Type B pancreatic cell (in vitro differentiated cells): ENCODE measurements at regions not wholly inside any gene's neighbourhood (a gene's known extent, or its start where the extent isn't known, plus 50 kb on each side); places are given as distances from the start of the nearest gene placed in this dataset.

ENCODE experiments used
- DNase-seq: peaks from one replicate; pipeline ENCODE4 v3.0.0; 2021; ENCODE audit warnings: mixed read lengths; ENCODE audit not compliant: unreplicated experiment; ENCODE audit errors: extremely low spot score
- H3K27ac Mint-ChIP-seq: 2 replicates; pipeline ENCODE4 v1.8.0; 2021; ENCODE audit warnings: mild to moderate bottlenecking, mixed read lengths
- H3K27me3 Mint-ChIP-seq: 2 replicates; pipeline ENCODE4 v1.8.0; 2021; ENCODE audit warnings: mixed read lengths
- H3K36me3 Mint-ChIP-seq: 2 replicates; pipeline ENCODE4 v1.8.0; 2021; ENCODE audit warnings: mixed read lengths
- H3K4me1 Mint-ChIP-seq: one replicate; pipeline ENCODE4 v1.8.0; 2021; ENCODE audit warnings: mixed read lengths; ENCODE audit not compliant: unreplicated experiment
- H3K4me3 Mint-ChIP-seq: 2 replicates; pipeline ENCODE4 v1.8.0; 2021; ENCODE audit warnings: mild to moderate bottlenecking, mixed read lengths
- H3K9me3 Mint-ChIP-seq: 2 replicates; pipeline ENCODE4 v1.8.0; 2021; ENCODE audit warnings: mixed read lengths
- TF ChIP-seq, protein P1 (sequence below): fragments of 200-600 bp; sonication (generic); conservative IDR thresholded peaks from 2 replicates; pipeline ENCODE4 v1.5.0; 2021; ENCODE audit warnings: antibody characterized with exemption, mild to moderate bottlenecking

GRCh38 chr12:24049728-24050127 lies 100.3 kb upstream of the SOX5 start:
- Mint-ChIP-seq H3K27me3 (no peaks in the 10 kb centered on the region), H3K36me3 (no peaks in the 10 kb centered on the region), H3K4me3 (no peak overlapping the region), H3K9me3 (no peaks in the 10 kb centered on the region), H3K27ac (no peak overlapping the region), H3K4me1 (peaks cover 5% of the 10 kb centered on the region)
- TF ChIP-seq, protein P1, sequence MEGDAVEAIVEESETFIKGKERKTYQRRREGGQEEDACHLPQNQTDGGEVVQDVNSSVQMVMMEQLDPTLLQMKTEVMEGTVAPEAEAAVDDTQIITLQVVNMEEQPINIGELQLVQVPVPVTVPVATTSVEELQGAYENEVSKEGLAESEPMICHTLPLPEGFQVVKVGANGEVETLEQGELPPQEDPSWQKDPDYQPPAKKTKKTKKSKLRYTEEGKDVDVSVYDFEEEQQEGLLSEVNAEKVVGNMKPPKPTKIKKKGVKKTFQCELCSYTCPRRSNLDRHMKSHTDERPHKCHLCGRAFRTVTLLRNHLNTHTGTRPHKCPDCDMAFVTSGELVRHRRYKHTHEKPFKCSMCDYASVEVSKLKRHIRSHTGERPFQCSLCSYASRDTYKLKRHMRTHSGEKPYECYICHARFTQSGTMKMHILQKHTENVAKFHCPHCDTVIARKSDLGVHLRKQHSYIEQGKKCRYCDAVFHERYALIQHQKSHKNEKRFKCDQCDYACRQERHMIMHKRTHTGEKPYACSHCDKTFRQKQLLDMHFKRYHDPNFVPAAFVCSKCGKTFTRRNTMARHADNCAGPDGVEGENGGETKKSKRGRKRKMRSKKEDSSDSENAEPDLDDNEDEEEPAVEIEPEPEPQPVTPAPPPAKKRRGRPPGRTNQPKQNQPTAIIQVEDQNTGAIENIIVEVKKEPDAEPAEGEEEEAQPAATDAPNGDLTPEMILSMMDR: no peak
- DNase-seq: no peak

DNA sequence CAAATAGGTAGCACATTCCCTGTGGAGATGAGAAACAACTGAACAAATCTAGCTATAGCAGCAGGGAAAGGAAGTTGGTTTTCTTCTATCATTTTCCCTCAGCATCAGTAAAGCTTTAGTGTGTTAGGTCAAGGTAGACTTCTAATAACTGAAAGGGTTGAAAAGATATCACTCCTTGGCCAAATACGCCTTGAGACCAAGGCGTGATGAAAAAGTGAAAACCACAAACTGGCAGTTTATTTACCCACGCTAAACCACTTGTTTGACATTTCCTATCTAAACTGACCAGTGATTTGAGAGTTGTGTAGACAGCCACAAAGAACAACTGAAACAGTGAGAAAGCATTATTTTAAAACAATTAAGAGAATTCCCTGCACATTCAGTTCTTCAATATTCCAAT lies 99.6 kb upstream of the SOX5 start:
- TF ChIP-seq, protein P1: no peak
- H3K27me3 Mint-ChIP-seq: no peaks in the 10 kb centered on the region
- peaks cover 5% of the 10 kb centered on the region for H3K4me1 Mint-ChIP-seq
- no peaks in the 10 kb centered on the region for H3K36me3 Mint-ChIP-seq
- H3K9me3 Mint-ChIP-seq: no peaks in the 10 kb centered on the region
- H3K27ac Mint-ChIP-seq: no peak overlapping the region
- no peak for DNase-seq
- no peak overlapping the region for H3K4me3 Mint-ChIP-seq

- H3K4me3 Mint-ChIP-seq: no peak overlapping the region
- no peaks in the 10 kb centered on the region for H3K9me3 Mint-ChIP-seq
- peaks cover 5% of the 10 kb centered on the region for H3K4me1 Mint-ChIP-seq
- TF ChIP-seq, protein P1: no peak
- no peak overlapping the region for H3K27ac Mint-ChIP-seq
- no peak for DNase-seq
- H3K36me3 Mint-ChIP-seq: no peaks in the 10 kb centered on the region
- H3K27me3 Mint-ChIP-seq: no peaks in the 10 kb centered on the region
Measured at GRCh38 chr12:24048446-24048845, 99.0 kb upstream of the SOX5 start.

DNA sequence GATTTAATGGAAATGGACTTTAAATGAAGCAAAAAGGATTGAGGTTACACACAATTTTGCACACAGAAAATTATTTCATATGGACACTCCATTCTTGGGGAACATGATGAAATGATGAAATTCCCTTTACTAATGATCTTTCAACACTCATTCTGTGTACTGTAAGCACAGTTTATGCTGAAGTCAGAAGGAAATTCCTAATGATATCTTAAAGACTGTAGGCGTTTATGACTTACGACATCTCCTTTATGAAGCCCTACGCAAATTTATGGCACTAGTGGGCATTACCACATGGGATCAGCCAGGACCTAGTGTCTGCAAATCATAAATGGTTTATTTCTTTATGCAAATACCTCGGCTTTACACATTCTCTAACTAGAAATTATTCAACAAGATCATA lies 97.9 kb upstream of the SOX5 start:
- DNase-seq: no peak
- H3K27me3 Mint-ChIP-seq: no peaks in the 10 kb centered on the region
- H3K36me3 Mint-ChIP-seq: no peaks in the 10 kb centered on the region
- H3K27ac Mint-ChIP-seq: no peak overlapping the region
- TF ChIP-seq, protein P1: no peak
- no peaks in the 10 kb centered on the region for H3K9me3 Mint-ChIP-seq
- no peak overlapping the region for H3K4me3 Mint-ChIP-seq
- peaks cover 5% of the 10 kb centered on the region for H3K4me1 Mint-ChIP-seq

GRCh38 chr12:24045816-24046257 lies 96.4 kb upstream of the SOX5 start:
- H3K9me3 Mint-ChIP-seq: no peaks in the 10 kb centered on the region
- no peaks in the 10 kb centered on the region for H3K36me3 Mint-ChIP-seq
- no peak overlapping the region for H3K27ac Mint-ChIP-seq
- TF ChIP-seq, protein P1: no peak
- no peak for DNase-seq
- peaks cover 5% of the 10 kb centered on the region for H3K4me1 Mint-ChIP-seq
- H3K27me3 Mint-ChIP-seq: no peaks in the 10 kb centered on the region
- H3K4me3 Mint-ChIP-seq: no peak overlapping the region
